IPS-18a (cell line): ENCODE measurements at regions not wholly inside any gene's neighbourhood (a gene's known extent, or its start where the extent isn't known, plus 50 kb on each side); places are given as distances from the start of the nearest gene placed in this dataset.

ENCODE experiments used
- H3K27ac ChIP-seq: one replicate; pipeline ENCODE4 v1.5.1; 2013; ENCODE audit warnings: low read length
- H3K27me3 ChIP-seq: one replicate; pipeline ENCODE4 v1.6.1; 2013; ENCODE audit warnings: mild to moderate bottlenecking, low read length; ENCODE audit not compliant: control insufficient read depth, insufficient read depth
- H3K36me3 ChIP-seq: one replicate; pipeline ENCODE4 v1.6.1; 2013; ENCODE audit warnings: low read depth, low read length; ENCODE audit not compliant: control insufficient read depth
- H3K4me1 ChIP-seq: one replicate; pipeline ENCODE4 v1.6.1; 2013; ENCODE audit warnings: low read depth, low read length; ENCODE audit not compliant: control insufficient read depth
- H3K4me3 ChIP-seq: one replicate; pipeline ENCODE4 v1.5.1; 2013; ENCODE audit warnings: low read length
- H3K9ac ChIP-seq: one replicate; pipeline ENCODE4 v1.6.1; 2013; ENCODE audit warnings: mild to moderate bottlenecking, low read length, moderate library complexity
- H3K9me3 ChIP-seq: one replicate; pipeline ENCODE4 v1.6.1; 2013; ENCODE audit warnings: low read depth, low read length; ENCODE audit not compliant: control insufficient read depth

DNA sequence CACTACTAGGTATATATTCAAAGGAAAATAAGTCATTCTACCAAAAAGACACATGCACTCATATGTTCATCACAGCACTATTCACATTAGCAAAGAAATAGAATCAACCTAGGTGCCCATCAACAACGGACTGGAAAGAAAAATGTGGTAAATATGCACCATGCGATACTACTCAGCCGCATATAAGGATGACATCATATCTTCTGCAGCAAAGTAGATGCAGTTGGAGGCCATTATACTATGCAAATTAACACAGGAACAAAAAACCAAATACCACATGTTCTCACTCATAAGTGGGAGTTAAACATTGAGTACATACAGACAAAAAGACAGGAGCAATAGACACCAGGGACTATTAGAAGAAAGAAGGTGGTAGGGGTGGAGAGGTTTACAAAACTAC lies 412.1 kb upstream of the CWC22 start:
- H3K27ac ChIP-seq = no peak overlapping the region
- no peaks in the 10 kb centered on the region for H3K36me3 ChIP-seq
- peaks cover 2% of the 10 kb centered on the region for H3K4me1 ChIP-seq
- no peaks in the 10 kb centered on the region for H3K27me3 ChIP-seq
- H3K9me3 ChIP-seq = no peaks in the 10 kb centered on the region
- no peak overlapping the region for H3K4me3 ChIP-seq
- H3K9ac ChIP-seq = no peak overlapping the region

DNA sequence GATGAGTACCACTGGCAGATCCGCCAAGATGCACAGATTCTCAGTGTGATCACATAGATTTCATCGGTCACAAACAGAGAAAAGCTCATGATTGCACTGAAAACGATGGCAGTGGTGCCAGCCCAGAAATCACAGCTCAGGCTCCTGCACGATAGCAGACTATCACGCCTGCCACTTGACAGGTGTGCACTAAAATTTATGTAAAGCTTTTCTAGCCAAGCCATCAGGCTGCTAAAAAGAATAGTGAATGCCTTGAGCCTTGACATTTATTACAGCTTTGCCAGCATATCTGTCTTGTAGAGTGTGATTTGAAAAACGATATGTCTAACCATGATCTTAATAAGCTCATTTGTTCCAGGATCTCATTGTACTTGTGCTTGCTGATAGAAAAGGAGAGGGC lies 409.5 kb upstream of the CWC22 start:
- peaks cover 2% of the 10 kb centered on the region for H3K4me1 ChIP-seq
- H3K36me3 ChIP-seq = no peaks in the 10 kb centered on the region
- no peak overlapping the region for H3K4me3 ChIP-seq
- H3K9me3 ChIP-seq = no peaks in the 10 kb centered on the region
- no peaks in the 10 kb centered on the region for H3K27me3 ChIP-seq
- H3K27ac ChIP-seq = no peak overlapping the region
- H3K9ac ChIP-seq = no peak overlapping the region

GRCh38 chr2:180413336-180413735 lies 406.2 kb upstream of the CWC22 start:
- H3K9ac ChIP-seq = no peak overlapping the region
- H3K27me3 ChIP-seq = no peaks in the 10 kb centered on the region
- no peak overlapping the region for H3K4me3 ChIP-seq
- H3K27ac ChIP-seq = no peak overlapping the region
- H3K4me1 ChIP-seq = peaks cover 2% of the 10 kb centered on the region
- H3K36me3 ChIP-seq = no peaks in the 10 kb centered on the region
- no peaks in the 10 kb centered on the region for H3K9me3 ChIP-seq

DNA sequence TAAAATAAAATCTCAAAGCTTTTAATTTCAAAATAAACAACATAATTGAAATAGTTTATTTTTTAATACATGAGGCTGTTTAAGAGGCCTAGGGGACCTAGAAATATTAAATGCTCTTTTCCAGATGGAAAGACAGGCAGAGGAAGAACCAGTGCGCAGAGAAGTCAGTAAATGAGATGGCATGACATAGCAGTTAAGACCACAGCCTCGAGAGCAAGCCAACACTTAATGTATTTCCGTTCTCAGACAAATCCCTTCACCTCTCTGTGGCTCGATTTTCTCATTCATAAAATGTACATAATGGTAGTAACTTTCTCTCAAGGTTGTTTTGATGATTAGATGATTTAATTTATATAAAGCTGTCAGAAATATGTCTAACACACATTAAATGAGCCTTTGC lies 405.1 kb upstream of the CWC22 start:
- H3K9me3 ChIP-seq = no peaks in the 10 kb centered on the region
- H3K4me1 ChIP-seq = peaks cover 2% of the 10 kb centered on the region
- no peaks in the 10 kb centered on the region for H3K36me3 ChIP-seq
- H3K9ac ChIP-seq = no peak overlapping the region
- H3K27me3 ChIP-seq = no peaks in the 10 kb centered on the region
- no peak overlapping the region for H3K27ac ChIP-seq
- H3K4me3 ChIP-seq = no peak overlapping the region

GRCh38 chr2:180411661-180412060 lies 404.6 kb upstream of the CWC22 start:
- Histone ChIP-seq H3K9ac (no peak overlapping the region), H3K9me3 (no peaks in the 10 kb centered on the region), H3K27ac (no peak overlapping the region), H3K4me1 (peaks cover 2% of the 10 kb centered on the region), H3K36me3 (no peaks in the 10 kb centered on the region), H3K27me3 (no peaks in the 10 kb centered on the region), H3K4me3 (no peak overlapping the region)

GRCh38 chr2:180406687-180407086 lies 399.6 kb upstream of the CWC22 start:
- no peaks in the 10 kb centered on the region for H3K9me3 ChIP-seq
- H3K27ac ChIP-seq = no peak overlapping the region
- H3K4me1 ChIP-seq = no peaks in the 10 kb centered on the region
- H3K36me3 ChIP-seq = no peaks in the 10 kb centered on the region
- no peak overlapping the region for H3K4me3 ChIP-seq
- no peaks in the 10 kb centered on the region for H3K27me3 ChIP-seq
- H3K9ac ChIP-seq = no peak overlapping the region

DNA sequence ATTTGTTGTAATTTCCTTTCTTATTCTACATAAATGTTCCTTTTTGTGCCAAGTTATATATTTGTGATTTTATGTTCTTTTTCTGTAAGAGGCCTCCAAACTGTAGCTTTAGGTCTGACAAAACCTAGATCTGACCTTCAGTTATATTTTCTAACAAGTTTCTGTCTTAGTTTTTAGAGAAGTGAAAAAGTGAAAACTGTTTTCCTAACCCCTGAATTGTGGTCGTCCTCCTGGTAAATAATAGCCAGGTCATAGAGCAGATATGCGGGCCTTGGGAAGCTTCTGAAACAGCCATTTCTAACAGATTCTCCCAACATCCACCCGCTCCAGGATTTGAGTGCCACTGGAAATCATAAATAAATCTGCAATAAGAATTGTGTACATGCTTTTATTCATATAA lies 398.4 kb upstream of the CWC22 start:
- H3K36me3 ChIP-seq = no peaks in the 10 kb centered on the region
- no peak overlapping the region for H3K4me3 ChIP-seq
- H3K27ac ChIP-seq = no peak overlapping the region
- H3K9me3 ChIP-seq = no peaks in the 10 kb centered on the region
- H3K9ac ChIP-seq = no peak overlapping the region
- no peaks in the 10 kb centered on the region for H3K27me3 ChIP-seq
- no peaks in the 10 kb centered on the region for H3K4me1 ChIP-seq

DNA sequence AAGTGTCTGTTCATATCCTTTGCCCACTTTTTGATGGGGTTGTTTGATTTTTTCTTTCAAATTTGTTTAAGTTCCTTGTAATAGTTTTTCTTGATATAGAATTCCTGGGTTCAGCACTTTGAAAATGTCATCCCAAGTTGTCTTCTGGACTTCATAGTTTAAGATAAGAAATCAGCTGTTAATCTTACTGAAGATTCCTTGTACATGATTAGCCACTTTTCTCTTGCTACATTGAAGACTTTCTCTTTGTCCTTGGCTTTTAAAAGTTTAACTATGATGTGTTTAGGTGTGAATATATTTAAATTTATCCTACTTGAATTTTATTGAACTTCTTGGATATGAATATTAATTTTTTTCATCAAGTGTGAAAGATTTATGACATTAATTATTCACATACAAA lies 387.2 kb upstream of the CWC22 start:
- Histone ChIP-seq H3K9ac (no peak overlapping the region), H3K36me3 (no peaks in the 10 kb centered on the region), H3K4me1 (no peaks in the 10 kb centered on the region), H3K27ac (no peak overlapping the region), H3K9me3 (peaks cover 4% of the 10 kb centered on the region), H3K27me3 (no peaks in the 10 kb centered on the region), H3K4me3 (no peak overlapping the region)

GRCh38 chr2:180385601-180386201 lies 378.6 kb upstream of the CWC22 start:
- H3K27ac ChIP-seq = no peak overlapping the region
- no peaks in the 10 kb centered on the region for H3K36me3 ChIP-seq
- H3K4me1 ChIP-seq = no peaks in the 10 kb centered on the region

GRCh38 chr2:180376066-180376465 lies 369.0 kb upstream of the CWC22 start:
- Histone ChIP-seq H3K27ac (no peak overlapping the region), H3K4me3 (no peak overlapping the region), H3K9ac (no peak overlapping the region), H3K4me1 (no peaks in the 10 kb centered on the region), H3K36me3 (no peaks in the 10 kb centered on the region), H3K27me3 (no peaks in the 10 kb centered on the region), H3K9me3 (no peaks in the 10 kb centered on the region)

More at GRCh38 chr2:180385601-180386201, 378.6 kb upstream of the CWC22 start:
- Histone ChIP-seq H3K4me3 (no peak overlapping the region), H3K27me3 (no peaks in the 10 kb centered on the region), H3K9me3 (no peaks in the 10 kb centered on the region), H3K9ac (no peak overlapping the region)

DNA sequence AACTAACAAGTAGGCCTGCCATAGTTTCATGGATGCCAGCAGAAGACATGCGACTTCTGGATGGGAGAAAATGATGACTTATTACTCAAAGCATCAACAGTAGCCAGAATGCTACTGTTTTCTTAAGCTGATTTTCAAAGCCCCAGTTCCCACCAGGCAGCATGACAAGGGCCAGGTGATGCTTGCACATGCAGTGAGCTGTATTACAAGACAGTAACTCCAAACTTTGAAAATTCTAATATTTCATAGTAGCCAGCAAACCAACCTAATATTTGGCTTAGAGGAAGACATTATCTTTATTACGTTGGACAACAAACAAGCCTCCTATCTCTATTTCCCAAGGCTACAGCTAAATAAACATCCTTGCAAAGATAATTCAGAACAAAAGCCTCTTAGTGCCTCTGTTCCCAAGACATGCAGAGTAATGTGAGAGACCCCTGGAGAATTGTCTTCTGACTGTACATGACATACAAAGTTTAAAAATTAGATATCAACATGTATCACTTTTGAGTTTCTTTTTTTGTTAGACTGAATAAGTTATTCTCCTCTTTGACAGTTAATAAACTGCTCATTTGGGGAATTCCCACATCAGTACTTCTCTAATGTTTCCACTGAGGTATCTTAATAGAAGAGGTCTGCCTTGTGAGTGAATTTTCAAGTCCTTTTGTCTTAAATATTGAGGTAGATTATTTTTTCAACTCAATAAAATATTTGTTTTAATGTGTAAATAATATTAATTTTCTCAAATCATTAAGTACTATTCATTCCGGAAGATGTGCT lies 367.6 kb upstream of the CWC22 start:
- Histone ChIP-seq H3K27ac (no peak overlapping the region), H3K27me3 (no peaks in the 10 kb centered on the region), H3K4me3 (no peak overlapping the region), H3K4me1 (no peaks in the 10 kb centered on the region), H3K36me3 (no peaks in the 10 kb centered on the region), H3K9ac (no peak overlapping the region), H3K9me3 (no peaks in the 10 kb centered on the region)
